Erythroblast (primary cell): ENCODE measurements at regions not wholly inside any gene's neighbourhood (a gene's known extent, or its start where the extent isn't known, plus 50 kb on each side); places are given as distances from the start of the nearest gene placed in this dataset.

ENCODE experiments used
- GATA1 ChIP-seq: IDR thresholded peaks from 2 replicates; pipeline ENCODE4 v1.6.1; 2011; ENCODE audit warnings: low read depth, mild to moderate bottlenecking, control low read depth, low read length, moderate library complexity
- POLR2A ChIP-seq: IDR thresholded peaks from 2 replicates; pipeline ENCODE4 v1.6.1; 2011; ENCODE audit warnings: mild to moderate bottlenecking, low read length

DNA sequence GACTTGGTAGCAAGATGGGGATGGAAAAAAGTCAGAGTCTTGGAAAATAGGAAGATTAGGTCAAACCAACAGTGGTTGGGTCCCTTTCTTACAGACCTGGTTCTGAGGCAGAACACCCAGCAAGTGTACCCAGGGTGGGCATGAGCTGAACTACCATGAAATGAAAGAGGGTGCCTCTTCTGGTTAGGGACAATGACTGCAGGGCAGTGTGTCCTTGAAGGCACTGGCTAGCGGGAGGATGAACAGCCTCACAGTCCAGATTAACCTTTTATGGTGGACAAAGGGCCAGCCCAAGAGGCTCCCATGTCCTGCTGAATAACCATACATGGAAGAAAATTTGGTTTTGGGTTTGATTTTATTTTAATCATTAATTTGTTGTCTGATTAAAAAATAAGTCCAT is 61.8 kb upstream of the CCDC85A start:
- TF ChIP-seq POLR2A, result no peak
- no peak for TF ChIP-seq GATA1
